HG03064 (cell line): ENCODE measurements at regions not wholly inside any gene's neighbourhood (a gene's known extent, or its start where the extent isn't known, plus 50 kb on each side); places are given as distances from the start of the nearest gene placed in this dataset.

Experiments used
- ATAC-seq: cut with Tn5 transposase; IDR thresholded peaks from one replicate; pipeline ENCODE4 v1.9.1; 2021; ENCODE audit warnings: low read depth; ENCODE audit not compliant: unreplicated experiment

DNA sequence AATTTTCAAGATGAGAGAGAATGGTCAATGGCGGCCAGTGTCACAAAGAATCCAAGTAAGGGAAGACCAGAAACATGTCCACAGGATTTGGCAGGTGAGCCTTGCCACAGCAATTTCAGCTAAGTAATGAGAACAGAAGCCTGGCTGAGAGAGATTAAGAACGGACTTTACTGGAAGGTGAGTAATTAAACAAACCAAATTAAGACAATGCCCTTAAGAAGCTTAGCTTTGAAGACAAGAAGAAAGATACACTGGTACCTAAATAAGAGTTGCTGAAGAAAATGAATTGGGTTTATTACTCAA, 145.4 kb upstream of the PLEKHG7 start:
- no peak for ATAC-seq

DNA sequence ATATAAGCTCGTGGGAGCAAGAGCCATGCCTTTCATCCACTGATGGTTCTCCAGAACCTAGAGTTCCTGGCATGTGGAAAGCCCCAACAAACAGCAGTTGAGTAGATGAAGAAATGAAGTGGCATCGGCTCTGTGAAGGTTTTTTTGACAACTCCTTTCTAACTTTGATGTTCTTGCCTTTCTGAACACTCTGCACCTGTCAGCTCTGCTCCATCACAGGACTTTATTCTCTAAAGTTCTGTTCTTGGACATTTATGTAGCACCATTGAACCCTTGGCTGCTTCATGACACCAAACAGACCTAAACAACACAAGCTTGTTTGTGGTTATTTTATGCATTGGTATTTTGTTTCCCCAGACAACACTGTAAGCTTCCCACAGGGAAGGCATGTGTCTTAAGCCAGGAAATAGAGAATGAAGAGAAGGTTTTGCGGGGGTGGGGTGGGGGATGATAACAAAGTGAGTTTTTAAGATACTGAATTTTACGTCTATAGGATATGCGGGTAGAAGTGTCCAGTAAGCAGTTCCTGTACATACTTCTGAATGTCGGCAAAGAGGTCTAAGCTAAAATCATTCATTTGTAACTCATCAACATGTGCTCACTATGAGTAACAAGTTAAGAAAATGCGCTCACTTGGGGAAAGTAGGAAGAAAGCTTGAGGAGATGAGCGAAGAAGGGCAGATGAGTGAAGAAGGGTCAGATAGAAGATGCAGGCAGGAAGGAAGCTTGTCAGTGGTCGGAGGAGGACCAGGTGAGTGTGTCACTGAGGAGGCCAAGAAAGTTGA, 146.0 kb upstream of the PLEKHG7 start:
- no peak for ATAC-seq

DNA sequence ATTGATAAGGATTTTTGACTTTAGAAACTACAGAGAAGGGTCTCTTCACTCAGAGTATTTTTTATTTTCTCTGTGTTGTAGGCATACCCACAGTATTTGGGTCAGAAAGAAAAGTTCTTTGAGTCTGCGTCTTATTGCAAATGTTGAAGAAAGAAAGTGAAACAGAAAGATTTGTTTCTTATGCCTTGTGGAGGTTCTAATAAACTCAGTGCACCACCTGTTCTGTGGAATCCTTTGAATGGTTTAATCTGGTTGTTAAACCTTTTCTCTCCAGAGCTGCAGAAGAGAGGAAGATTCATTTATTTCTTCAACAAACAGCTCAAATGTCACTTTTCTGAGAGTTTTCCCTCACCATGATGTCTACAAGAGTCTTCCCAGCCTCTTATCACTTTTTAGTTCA, 146.6 kb upstream of the PLEKHG7 start:
- no peak for ATAC-seq

DNA sequence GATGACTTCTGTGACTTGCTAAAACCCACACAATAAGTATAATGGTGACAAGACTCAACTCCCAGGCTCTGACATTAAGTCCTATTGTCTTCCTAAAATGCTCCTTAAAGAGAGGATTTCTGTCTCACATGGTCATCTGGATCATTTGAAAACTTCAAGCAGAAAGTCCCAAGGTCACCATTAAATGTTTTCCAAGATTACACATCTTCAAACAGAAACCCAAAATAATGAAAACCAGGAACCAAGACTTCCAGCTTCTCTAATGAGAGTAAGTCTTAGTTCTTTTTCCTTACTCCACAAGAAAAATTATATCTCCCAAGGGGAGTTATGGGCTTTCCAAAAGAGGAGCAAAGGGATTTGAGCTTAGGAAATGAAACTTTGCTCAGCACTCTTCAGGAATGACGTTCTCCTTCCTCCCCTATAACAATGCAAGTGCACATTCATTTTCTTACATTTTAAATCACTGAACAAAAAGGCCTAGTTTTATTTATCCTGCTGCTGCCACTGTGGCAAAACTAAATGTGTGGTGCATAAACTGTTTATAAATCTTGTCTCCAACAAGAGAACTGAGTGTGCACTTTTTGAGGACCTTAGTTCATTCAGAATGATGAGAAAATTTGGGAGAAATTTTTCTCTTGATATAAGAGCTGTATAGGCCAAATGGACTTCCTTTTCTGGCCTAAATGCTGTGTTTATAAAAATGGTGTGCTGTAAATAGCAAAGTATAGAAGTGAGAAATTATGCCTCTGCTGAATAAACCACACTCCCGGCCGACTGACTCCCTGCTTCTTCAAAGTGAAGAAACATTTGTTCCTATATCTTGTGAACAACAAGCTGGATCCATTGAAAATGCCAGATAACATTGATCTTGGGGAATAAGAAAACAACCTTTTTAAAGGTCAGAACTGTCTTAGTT, 148.4 kb upstream of the PLEKHG7 start:
- no peak for ATAC-seq

DNA sequence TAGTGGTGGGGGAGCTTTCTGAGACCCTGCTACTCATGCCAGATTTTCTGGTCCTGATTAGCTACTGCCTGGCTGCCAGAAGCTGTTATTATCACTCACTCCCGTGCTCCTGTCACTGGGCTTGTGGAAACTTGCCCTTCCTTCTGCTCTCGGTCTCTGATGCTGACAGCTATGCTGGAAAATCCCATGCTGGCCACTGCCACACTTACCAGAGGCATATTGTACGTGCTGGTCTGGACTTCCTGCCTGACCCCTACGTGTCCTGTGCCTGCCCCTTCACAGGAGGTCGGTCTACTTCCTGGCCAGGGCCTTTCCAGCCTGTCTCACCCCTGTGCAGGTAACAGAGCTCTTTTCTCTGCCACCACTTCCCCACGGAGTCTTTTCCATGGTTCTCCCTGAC, 149.4 kb upstream of the PLEKHG7 start:
- no peak for ATAC-seq

DNA sequence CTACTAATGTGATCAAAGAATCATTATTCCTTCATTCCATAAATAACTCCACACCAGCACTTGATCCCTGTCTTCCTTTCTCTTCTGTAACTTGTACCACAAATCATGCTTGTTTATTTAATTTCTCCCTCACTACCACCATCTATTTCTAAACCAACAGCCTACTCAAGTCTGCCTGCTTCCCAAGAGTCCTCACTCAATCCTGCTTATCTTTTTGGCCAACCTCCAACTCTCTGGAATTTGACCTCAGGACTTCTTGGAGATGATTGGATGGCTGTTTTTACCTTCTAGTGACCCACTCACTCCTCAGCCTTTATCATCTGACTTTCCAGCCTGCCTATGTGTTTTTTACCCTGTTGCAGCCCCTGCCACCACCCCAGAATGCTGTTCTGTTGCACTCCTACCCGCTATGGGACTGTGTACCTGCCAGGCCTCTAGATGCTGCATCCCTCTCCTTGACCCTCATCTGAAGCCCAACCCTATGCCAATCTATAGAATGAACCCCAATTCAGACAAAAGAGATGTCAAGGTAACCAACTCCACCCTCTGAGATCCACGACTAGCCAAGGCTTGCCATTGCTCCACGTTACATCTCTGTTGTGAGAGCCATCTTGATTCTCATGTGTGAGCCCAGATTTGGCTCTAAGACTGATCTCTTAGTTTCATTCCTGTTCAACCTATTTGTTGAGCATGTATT, 150.2 kb upstream of the PLEKHG7 start:
- no peak for ATAC-seq

DNA sequence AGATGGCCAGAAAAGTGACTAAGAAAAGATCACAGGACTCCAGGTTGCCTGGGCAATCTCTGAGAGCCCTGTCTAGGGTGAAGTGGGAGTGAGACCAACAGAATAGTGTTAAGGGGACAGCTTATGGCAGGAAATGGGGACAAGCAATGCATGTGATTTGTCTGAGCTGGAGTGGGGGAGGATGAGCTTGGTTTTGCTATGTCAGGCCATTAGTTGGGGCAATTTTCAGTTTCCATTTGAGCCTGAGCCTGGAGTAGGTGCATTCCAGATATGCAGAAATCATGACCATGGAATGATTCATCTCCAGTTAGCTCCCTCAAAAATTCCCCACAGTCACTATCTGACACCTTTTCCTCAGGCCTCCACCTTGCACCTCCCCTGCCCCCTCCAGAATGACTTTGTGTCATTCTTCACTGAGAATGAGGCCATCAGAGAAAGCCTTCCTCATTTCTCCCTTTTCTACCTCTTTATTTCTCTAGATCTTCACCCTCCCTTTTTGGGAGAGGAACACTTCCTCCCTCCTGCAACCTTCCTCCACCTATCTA, 150.9 kb upstream of the PLEKHG7 start:
- peak; percentile 54 for ATAC-seq

DNA sequence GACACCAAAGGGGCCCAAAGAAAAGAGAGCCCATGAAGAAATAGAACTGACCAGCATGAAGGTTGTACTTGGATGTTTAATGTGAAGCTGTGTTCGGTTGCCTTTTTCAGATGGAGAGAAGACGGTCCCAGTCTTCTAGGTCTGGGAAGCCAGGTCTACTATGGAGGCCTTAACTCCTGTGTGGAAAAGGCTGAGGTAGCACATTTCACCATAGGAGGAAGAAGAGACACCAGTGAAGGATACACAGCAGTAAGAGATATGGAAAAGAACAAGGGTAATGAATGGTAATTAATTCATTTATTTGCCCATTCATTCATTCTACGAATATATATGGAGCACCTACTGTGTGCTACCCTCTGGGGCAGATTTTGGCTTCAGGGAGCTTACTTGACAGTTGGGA, 151.6 kb upstream of the PLEKHG7 start:
- ATAC-seq: no peak

DNA sequence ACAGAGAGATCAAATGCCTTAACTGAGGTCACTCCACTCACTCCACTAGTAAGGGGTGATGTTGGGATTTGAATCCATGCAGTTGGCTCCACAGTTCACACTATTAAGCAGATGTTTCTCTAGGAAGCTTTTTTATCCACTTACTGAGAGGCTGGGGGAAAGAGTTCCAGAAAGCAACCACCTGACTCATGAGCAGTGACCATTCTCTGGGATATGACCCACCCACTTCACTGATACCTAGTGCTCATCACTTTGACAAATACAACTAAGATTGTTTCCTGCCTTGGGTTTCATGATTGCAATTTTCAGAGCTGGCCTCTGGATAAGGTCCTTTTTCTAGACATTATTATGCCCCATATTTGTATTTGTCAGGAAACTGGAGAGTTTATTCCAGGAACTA, 152.1 kb upstream of the PLEKHG7 start:
- no peak for ATAC-seq

DNA sequence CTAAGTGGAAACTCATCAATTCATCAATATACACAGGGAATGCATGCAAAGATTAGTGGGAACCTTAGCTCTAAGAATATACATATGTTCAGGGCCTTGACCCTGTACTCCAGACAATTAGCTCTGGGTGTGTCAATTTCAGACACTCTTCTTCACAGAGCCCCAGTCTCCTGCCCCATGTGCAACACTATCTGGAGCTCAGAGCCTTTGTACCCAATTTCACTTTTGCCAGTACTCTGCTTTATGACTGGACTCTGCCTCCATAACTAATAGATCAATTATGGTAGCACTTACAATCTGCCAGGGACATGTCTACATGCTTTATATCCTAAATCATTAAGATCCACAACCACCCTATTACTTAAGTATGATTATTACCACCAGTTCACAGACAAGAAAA, 152.5 kb upstream of the PLEKHG7 start:
- no peak for ATAC-seq

DNA sequence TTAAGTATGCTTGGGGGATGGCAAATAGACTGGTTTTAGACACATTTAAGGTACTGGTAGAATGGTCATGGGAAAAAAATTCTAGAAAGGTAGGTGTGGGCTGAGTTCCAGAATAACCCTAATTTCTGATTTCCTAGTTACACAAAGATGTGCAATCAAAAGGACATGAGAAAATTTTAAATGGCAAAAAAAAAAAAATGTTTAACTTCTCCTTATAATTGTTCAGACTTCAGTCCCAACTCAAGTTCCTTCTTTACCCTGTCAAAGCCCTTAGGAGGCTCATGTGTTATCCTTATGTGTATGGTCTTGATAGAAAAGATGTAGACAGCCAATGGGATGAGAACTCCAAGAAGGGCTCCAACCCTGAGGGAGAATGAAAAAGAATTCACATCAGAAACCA, 153.3 kb upstream of the PLEKHG7 start:
- ATAC-seq: no peak

DNA sequence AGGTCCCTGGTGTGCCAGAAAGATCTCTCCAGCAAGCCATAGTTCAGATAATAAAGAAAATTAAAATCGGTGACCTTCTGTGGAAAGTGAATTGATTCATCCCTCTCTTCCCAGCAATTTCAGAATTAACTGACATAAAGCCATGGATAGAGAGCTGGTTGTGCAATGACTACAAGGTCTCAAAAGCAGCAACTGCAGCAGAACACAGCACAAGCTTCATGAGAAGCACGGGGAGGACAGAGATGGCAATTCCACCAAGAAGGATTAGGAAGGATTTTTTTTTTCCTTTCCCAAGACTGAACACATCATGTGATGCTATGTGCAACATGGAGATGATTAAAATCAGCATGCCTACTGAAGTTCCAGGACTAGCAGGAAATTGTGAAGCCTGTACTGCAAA, 154.9 kb upstream of the PLEKHG7 start:
- no peak for ATAC-seq

DNA sequence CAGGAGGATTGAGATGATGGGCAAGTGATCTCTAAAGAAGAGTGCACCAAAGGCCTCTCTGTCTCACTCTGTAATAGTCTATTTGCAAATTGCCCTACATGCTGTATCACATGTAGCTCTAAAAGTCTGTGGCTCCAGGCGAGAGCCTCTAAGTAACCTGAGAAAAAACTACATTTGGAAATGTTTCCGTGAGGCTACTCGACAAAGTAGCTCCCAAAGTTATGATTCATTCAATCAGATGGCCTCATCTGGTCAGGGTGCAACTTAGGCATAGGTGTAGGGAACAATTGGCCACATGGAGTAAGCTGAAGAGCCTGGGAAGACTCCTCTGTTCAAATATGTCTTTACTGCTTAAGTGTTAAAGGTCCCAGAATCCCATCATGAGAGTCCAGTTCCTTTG, 155.4 kb upstream of the PLEKHG7 start:
- ATAC-seq: peak; percentile 2

DNA sequence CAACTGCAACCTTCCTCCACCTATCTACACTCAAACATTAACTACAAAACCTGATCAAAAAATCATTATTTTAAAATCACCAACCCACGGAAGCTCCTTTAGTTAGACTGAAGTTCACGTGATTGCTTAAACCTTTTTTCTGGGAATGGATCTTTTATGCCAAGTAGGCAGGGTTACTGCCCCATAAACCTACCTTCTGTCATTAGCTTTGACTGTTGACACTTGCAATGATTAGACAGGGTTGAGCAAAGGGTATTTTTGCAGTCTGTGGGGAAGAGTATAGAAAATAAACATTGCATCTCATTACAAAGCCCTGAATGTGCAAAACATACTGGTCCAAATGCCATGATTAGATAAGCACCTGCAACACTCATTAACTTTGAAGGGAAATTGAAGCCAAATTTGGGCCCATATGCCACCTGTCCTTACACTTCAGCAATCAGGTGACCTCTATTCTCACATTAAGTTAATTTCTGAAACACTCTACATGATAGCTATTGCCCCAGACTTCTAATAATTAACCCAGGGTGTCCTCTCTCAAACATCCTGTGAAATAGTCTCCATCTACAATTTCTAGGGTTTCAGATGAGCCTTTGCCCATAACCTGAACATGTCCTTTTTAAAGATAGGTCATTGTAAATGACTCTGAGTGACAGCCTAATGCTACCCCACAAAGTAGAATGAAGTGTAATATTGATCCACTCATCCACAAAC, 156.0 kb upstream of the PLEKHG7 start:
- peak; percentile 65 for ATAC-seq

DNA sequence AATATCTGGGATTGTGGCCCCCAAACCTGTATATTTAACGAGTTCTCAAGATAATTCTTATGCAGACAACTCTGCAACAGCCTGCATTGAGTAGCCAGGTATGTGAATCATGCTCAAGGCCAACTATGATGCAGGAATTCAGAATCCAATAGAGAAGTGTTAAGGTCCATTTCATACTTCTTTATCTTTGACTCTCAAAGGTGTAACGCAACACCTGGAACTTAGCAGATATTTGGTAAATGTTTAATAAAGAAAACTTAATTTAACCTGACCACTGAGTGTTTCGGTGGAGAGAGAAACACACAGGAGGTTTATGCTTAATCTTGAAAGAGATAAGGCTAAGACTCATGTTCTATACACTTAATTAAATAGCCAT, 156.5 kb upstream of the PLEKHG7 start:
- peak; percentile 9 for ATAC-seq

DNA sequence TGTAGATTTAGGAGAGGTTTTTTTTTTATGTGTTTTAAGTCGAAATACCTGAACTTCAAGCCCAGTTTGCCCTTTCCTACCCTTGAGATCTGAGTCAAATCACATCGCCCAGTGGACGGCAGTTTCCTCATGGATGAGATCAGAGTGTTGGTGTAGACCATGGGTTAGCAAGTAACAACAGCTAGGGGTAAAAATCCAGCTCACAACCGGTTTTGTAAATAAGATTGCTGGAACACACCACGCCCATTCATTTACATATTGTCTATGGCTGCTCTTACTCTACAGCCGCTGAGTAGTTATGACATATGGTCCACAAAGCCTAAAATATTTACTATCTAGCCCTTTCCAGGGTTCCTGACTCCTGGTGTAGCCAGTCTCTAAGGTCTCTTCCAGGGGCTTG, 158.5 kb upstream of the PLEKHG7 start:
- no peak for ATAC-seq

DNA sequence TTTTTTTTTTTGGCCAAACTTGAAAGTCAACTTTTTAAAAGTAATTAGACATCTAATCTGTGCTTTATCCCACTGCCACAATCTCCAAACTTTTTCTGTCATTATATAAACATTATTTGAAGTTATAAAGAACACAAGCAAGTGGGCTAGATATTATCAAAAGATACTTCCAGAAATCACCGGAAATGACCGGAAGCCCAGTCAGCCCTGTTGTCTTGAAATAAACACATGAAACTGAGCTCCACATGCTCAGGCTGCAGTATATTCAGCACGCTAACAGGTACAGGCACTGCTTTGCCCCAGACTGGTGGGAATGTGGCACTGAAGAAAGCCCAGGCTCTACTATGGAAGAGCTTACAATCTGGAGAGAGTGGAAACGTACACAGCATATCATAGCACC, 158.9 kb upstream of the PLEKHG7 start:
- no peak for ATAC-seq

DNA sequence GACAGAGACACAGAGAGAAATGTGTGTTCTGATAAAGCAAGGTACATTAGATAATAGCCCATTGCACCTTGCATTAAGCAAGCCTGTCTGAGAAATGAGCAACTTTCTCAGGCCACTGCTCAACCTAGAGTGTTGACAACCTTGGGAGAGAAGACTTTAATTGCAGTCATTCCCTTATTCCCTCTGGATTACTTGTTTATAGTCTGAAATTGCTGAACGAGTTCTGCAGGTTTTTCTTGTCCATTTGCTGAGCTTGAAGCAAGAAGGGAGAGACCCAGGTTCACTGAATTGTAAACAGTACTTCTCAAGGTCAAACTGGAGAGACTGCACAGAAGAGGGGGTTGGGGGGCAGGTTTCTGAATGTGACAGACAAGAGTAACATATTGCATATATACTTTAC, 159.4 kb upstream of the PLEKHG7 start:
- ATAC-seq: no peak

DNA sequence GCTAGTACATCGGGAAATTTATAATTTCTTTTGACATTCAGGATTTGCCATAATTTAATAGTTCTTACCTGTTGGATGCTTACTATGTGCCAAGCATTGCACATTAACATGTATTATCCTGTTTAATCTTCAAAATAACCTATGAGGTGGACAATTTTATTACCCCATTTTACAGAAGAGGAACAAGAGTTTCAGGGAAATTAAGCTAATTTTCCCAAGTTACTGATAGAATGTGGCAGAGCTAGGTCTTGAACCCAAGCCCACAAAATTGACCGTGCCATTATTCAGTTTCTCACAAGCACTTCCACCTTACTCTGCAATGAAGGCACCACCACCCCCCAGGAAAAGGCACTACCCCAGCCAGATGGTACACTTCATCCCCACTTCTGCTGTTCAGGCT, 161.1 kb upstream of the PLEKHG7 start:
- ATAC-seq: no peak

DNA sequence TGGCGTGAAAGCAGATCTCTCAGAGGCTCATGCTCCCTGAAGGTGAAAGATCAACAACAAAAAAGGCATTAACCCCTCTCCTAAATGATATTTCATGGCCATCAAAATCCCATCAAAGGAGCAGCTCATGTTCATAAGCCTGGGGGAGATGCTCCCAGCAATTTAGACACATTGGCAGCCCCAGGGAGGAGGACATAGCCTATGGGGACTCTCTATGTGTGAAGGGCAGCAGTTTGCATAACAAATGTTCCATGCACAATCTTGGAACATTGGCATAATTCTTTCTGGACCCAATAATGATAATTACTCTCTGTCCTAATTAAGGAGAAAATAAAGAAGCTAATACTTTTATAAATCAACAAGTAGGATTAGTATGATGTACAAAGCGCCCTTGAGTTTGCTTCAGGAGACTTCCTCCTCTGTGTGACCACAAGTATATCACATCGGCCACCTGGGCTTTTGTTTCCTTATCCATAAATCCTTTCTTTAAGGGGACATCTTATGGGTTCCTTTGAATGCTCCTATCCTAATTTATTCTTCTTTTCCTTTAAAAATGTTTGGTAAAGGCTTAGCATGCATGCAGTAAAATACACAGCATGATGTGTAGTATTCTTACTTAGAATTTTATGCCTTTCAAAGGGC, 161.9 kb upstream of the PLEKHG7 start:
- no peak for ATAC-seq
